Left ventricle myocardium superior (tissue), 1 donor: ENCODE measurements at regions not wholly inside any gene's neighbourhood (a gene's known extent, or its start where the extent isn't known, plus 50 kb on each side); places are given as distances from the start of the nearest gene placed in this dataset.

Source experiments
- ATAC-seq: fragments of 200-7000 bp; cut with Tn5 transposase; one replicate; pipeline ENCODE4 v1.9.1; 2020; ENCODE audit warnings: mild to moderate bottlenecking, moderate library complexity
- DNase-seq: peaks from one replicate; pipeline ENCODE4 v3.0.0-alpha.2; 2020
- intact Hi-C: fragments of 100-400 bp; cut with micrococcal nuclease; formaldehyde crosslinking; loops from one replicate; pipeline ENCODE4 v1.11.0; 2022
- donor health status: DM: no; HTN: yes; CAD: no; lungs with severe emphysema.

- intact Hi-C loops: no loop called here
- ATAC-seq (no peak), DNase-seq (no peak)
Measured at GRCh38 chr11:23997356-23997755, 499.5 kb upstream of the LUZP2 start.

- ATAC-seq (no peak), DNase-seq (no peak)
- intact Hi-C loops: no loop called here
Measured at GRCh38 chr11:24005202-24005876, 491.5 kb upstream of the LUZP2 start.

GRCh38 chr11:24043842-24044241 lies 453.0 kb upstream of the LUZP2 start:
- intact Hi-C loops: no loop called here
- DNase-seq (no peak), ATAC-seq (no peak)

DNA sequence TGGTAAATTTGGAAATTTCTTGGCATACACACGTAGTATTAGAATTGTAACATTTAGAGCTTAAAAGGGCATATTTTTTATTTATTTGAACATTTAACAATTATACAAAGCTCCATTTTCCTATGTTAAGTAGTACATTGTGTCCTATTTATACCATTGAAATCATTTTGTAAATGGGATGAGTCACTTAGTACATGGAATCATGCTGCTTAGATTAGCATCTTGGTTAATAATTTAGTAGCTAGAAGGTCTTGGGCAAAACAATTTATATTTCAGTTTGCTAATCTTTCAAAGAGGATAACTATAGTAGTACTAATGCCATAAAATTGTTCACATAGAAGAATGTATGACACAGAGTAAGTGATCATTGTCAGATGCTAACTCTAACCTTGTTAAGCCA lies 450.1 kb upstream of the LUZP2 start:
- ATAC-seq (no peak), DNase-seq (no peak)
- intact Hi-C loops: no loop called here

DNA sequence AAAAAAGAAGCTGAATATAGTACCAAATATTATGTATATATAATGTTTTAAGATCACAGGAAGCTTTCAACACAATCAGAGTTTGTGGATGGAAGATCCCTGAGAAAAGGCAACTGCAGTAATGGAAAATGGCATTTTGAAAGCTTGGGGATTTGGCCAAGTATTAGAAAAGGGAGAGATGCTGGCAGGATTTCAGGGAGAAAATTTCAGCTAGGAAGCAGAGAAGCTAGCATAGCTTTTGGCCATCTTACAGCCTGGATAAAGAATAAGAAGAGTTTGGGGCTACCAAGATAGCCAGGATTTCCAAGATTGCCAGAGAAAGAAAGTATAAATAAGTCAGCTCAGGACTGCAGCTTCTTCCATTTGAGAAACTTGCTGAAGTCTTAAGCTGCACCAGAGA lies 440.8 kb upstream of the LUZP2 start:
- no peak for DNase-seq
- intact Hi-C loops: no loop called here
- no peak for ATAC-seq

- intact Hi-C loops: no loop called here
- DNase-seq: no peak
- no peak for ATAC-seq
Measured at GRCh38 chr11:24060125-24060524, 436.7 kb upstream of the LUZP2 start.

DNA sequence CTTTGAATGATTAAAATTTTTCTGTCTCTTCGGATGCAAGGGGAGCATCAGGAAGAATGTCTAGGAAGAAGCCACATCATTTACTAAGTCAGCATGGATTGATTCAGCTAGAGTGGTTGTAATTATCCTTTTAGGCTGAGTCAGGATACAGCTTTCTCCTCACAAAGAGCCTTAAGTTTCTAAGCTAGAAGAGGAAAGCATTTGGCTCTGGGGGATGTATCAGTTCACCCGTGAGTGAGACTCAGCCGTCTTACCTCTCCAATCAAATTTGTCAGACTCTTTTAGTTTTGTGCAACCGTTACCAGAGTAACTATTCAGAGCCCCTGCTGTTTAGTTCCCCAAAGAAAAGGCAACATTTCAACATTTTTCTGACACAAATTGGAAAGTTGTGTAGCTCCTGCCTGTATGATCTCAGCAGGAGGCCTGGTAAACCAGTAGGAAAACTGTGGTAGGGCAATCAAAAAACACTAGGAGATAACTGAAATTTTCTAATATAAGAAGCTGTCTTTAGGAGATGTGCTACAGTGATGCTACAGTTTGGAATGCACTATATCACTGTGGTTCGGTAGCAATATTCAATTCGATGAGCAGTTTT lies 432.4 kb upstream of the LUZP2 start:
- no peak for ATAC-seq
- DNase-seq: no peak
- intact Hi-C loops: no loop called here

- no peak for ATAC-seq
- DNase-seq: no peak
- intact Hi-C loops: no loop called here
Measured at GRCh38 chr11:24068197-24068596, 428.7 kb upstream of the LUZP2 start.

DNA sequence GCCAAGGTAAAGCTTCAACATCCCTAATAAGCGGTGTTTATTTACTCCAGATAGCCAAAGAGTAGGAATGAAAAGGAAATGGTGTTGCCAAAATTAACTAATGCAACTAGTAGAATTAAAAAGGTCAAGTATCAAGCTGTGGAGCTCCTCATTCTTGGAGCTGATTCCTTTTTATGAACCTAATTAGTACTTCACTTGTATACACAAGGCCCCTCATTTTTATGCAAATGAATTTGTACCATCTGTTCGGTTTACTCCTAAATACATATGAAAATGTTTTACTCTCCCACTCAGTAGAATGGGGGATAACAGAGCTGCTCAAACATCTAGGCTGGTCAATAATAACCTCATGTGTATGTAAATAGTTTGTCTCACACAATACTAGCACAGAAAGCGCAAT lies 426.4 kb upstream of the LUZP2 start:
- intact Hi-C loops: no loop called here
- DNase-seq: no peak
- no peak for ATAC-seq

GRCh38 chr11:24078018-24078417 lies 418.8 kb upstream of the LUZP2 start:
- ATAC-seq: no peak
- intact Hi-C loops: no loop called here
- DNase-seq: no peak

GRCh38 chr11:24082241-24082640 lies 414.6 kb upstream of the LUZP2 start:
- ATAC-seq (no peak), DNase-seq (no peak)
- intact Hi-C loops: no loop called here

GRCh38 chr11:24082860-24083259 lies 414.0 kb upstream of the LUZP2 start:
- intact Hi-C loops: no loop called here
- DNase-seq: no peak
- no peak for ATAC-seq

DNA sequence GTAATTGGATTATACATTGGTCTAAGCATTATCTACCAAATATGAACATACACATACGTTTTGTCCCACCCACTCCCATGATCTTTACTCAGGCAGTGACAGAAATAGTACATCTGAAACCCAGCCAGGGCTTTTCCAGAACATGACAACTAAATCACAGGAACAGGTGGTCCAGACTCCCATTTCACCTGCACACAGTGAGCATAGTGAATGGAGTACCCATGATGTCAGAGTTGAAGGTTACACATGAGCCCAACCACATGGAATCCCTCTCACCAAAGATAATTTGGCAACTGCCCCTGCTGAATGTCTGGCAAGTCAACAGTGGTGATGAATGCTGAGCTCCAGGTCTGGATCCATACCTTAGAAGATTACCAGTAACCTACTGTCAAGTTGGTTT lies 411.9 kb upstream of the LUZP2 start:
- intact Hi-C loops: no loop called here
- DNase-seq (no peak), ATAC-seq (no peak)

DNA sequence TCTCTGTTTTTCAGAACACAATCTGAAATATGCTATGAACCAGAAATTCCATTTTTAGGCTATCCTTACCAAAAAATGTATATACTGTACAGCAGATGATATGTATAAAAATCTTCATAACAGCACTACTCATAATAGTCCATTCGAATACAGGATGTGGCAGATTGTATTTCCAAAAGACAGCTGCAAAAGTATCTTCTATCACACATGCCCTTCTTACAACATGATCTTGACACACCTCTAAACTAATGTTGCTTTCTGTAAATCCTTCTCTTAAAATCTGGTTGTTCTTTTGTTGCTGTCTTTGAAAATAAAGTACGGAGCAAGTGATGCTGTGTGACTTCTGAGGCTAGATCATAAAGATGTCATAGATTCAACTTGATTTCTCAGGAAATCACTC lies 409.9 kb upstream of the LUZP2 start:
- ATAC-seq: no peak
- DNase-seq: no peak
- intact Hi-C loops: no loop called here

- intact Hi-C loops: no loop called here
- no peak for DNase-seq
- ATAC-seq: no peak
Measured at GRCh38 chr11:24091594-24091993, 405.3 kb upstream of the LUZP2 start.

DNA sequence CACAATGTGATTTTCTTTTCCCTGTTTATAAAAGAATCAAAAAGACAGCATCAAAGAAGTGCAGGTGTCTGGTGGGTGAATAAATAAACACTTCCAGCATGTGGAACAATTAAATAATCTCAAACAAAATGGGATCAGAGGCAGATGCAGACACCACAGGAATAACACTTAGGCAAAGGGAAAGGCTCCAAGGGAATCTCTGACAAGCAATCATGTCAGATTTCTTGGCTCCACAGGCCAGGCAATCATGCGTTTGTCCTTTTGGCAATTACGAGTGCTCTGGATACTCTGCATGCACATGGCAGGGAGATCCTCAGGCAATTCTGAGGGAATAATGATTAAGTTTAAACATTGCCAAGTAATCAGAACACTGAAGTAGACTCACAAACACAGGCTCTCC lies 403.5 kb upstream of the LUZP2 start:
- no peak for DNase-seq
- ATAC-seq: no peak
- intact Hi-C loops: no loop called here

GRCh38 chr11:24108609-24109008 lies 388.2 kb upstream of the LUZP2 start:
- DNase-seq (no peak), ATAC-seq (no peak)
- intact Hi-C loops: no loop called here

DNA sequence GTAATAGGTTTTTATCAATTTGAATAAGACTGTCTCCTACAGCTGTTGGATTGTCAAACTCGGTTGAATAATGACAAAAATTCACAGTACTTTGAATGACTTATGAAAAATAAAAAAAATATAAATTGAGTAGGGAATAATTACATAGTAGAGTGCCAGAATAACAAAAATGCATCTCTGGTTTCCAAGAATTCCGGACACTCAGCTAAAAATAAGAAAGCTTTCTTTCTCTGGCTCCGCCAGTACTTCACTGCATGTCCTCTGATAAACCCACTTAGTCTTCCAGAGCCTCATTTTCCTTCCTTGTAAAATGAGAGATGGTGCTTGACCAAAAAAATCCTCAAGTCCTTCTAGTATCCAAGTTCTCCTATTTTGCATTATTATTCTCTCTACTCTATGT lies 374.6 kb upstream of the LUZP2 start:
- intact Hi-C loops: no loop called here
- ATAC-seq: no peak
- no peak for DNase-seq

DNA sequence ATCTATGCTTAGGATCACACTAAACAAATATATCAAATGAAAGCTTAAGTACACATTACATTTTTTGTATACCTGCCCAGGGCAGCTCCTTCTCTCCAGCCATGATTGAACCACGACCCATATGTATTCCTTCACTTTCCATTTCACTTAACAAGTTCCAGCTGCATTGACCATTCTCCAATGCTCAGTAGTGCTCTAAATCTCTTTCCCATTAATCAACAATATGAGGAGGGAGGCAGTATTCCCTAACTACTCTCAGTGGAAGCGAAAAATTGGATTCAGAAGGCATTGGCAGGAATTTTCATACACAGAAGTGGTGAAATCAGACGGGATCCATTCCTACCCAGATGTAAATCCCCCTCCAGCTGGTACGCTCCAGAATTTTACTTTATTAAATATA lies 372.0 kb upstream of the LUZP2 start:
- intact Hi-C loops: no loop called here
- ATAC-seq: no peak
- no peak for DNase-seq

- no peak for ATAC-seq
- no peak for DNase-seq
- intact Hi-C loops: no loop called here
Measured at GRCh38 chr11:24131698-24132097, 365.2 kb upstream of the LUZP2 start.

- no peak for ATAC-seq
- intact Hi-C loops: no loop called here
- DNase-seq: no peak
Measured at GRCh38 chr11:24132471-24132870, 364.4 kb upstream of the LUZP2 start.
